Caco-2 (cell line): ENCODE measurements at regions not wholly inside any gene's neighbourhood (a gene's known extent, or its start where the extent isn't known, plus 50 kb on each side); places are given as distances from the start of the nearest gene placed in this dataset.

ENCODE experiments used
- BruUV-seq: library from RNA; stranded (reverse); fragments of 400-500 nt; replicated peaks from 2 replicates; lab custom pipeline; 2021; lab: Mats Ljungman, UMichigan
- CTCF ChIA-PET: fragments of 300-600 bp; sonication (Branson Sonifier 250); formaldehyde crosslinking; loops from one replicate; lab custom pipeline; 2022; ENCODE audit warnings: antibody characterized with exemption; lab: Charles Lee
- POLR2A ChIA-PET: fragments of 300-600 bp; sonication (Branson Sonifier 250); formaldehyde crosslinking; loops from one replicate; lab custom pipeline; 2022; ENCODE audit warnings: antibody characterized with exemption; lab: Charles Lee
- DNase-seq, 2 experiments: peaks; one replicate each; pipeline versions ENCODE4 v3.0.0 to v3.0.0-alpha.2; 2020 to 2022
- H3K27me3 ChIP-seq: replicated peaks from 2 replicates; pipeline ENCODE4 v1.6.0; 2011; ENCODE audit warnings: low read length; ENCODE audit not compliant: control insufficient read depth, insufficient read depth
- H3K36me3 ChIP-seq: 2 replicates; pipeline ENCODE4 v1.5.1; 2011; ENCODE audit warnings: low read length; ENCODE audit not compliant: control insufficient read depth, insufficient read depth
- H3K4me1 ChIP-seq: fragments of 250-450 bp; sonication (Bioruptor Pico); 2 replicates; pipeline ENCODE4 v1.5.1; 2020; ENCODE audit warnings: mild to moderate bottlenecking
- H3K4me3 ChIP-seq: 2 replicates; pipeline ENCODE4 v1.5.1; 2011; ENCODE audit warnings: low read depth, mild to moderate bottlenecking, control low read depth, low read length
- H3K9me3 ChIP-seq: fragments of 250-450 bp; sonication (Bioruptor Pico); 2 replicates; pipeline ENCODE4 v1.5.1; 2020; ENCODE audit warnings: mild to moderate bottlenecking, moderate library complexity
- H3K27ac Mint-ChIP-seq: one replicate; pipeline ENCODE4 v1.8.0; 2022; ENCODE audit warnings: mixed read lengths; ENCODE audit not compliant: unreplicated experiment
- H3K27me3 Mint-ChIP-seq: one replicate; pipeline ENCODE4 v1.8.0; 2022; ENCODE audit warnings: mixed read lengths; ENCODE audit not compliant: insufficient read depth, unreplicated experiment
- H3K36me3 Mint-ChIP-seq: one replicate; pipeline ENCODE4 v1.8.0; 2022; ENCODE audit warnings: mild to moderate bottlenecking, mixed read lengths; ENCODE audit not compliant: insufficient read depth, unreplicated experiment
- H3K4me1 Mint-ChIP-seq: one replicate; pipeline ENCODE4 v1.8.0; 2022; ENCODE audit warnings: low read depth, mixed read lengths; ENCODE audit not compliant: unreplicated experiment
- H3K4me3 Mint-ChIP-seq: one replicate; pipeline ENCODE4 v1.8.0; 2022; ENCODE audit warnings: mild to moderate bottlenecking, moderate library complexity, mixed read lengths; ENCODE audit not compliant: unreplicated experiment
- H3K9me3 Mint-ChIP-seq: one replicate; pipeline ENCODE4 v1.8.0; 2022; ENCODE audit warnings: mixed read lengths; ENCODE audit not compliant: unreplicated experiment
- intact Hi-C: fragments of 100-400 bp; cut with micrococcal nuclease; formaldehyde crosslinking; loops from one replicate; pipeline ENCODE4 v1.10.0; 2022; ENCODE audit not compliant: unreplicated experiment
- TF ChIP-seq, protein P1 (sequence below), 2 experiments: fragments of 200-600 bp in 1 of 2; IDR thresholded peaks; 1 replicate in 1 of 2; 2 replicates in 1 of 2; pipeline versions ENCODE4 v1.5.1 to v1.8.0; 2011 to 2022; ENCODE audit warnings: antibody characterized with exemption in 1 of 2, control low read depth in 1 of 2, inconsistent platforms in 1 of 2, low read depth in 1 of 2, low read length in 1 of 2, mild to moderate bottlenecking in 1 of 2, moderate library complexity in 1 of 2; ENCODE audit not compliant: insufficient read depth in 1 of 2, severe bottlenecking in 1 of 2, unreplicated experiment in 1 of 2

DNA sequence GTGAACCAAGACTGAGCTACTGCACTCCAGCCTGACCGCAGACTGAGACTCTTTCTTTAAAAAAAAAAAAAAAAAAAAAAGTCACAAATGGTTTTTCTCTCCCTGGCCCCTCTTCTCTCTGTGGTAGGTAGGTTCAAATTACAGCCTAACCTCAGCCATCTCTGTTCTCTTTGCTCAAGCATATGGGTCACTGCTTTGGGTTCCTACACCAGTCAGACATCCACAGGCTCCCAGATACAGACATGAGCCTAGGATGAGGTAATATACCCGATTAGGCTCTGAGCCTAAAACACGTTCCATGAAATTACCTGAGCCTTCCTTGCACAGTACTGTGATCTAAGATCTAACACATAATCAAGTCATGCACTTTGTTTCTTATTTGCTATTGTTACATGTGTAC, 90.5 kb upstream of the JAK1 start:
- Histone ChIP-seq H3K36me3 (no peaks in the 10 kb centered on the region), H3K4me1 (no peaks in the 10 kb centered on the region), H3K9me3 (no peaks in the 10 kb centered on the region), H3K4me3 (no peak overlapping the region), H3K27me3 (no peaks in the 10 kb centered on the region)
- Mint-ChIP-seq H3K9me3 (no peaks in the 10 kb centered on the region), H3K4me3 (no peak overlapping the region), H3K4me1 (no peaks in the 10 kb centered on the region), H3K27me3 (no peaks in the 10 kb centered on the region), H3K27ac (no peak overlapping the region), H3K36me3 (no peaks in the 10 kb centered on the region)
- no peak for DNase-seq
- no TSS peak for BruUV-seq
- intact Hi-C loops = no loop called here
- ChIA-PET CTCF (no interaction called here), POLR2A (no interaction called here)
- TF ChIP-seq, protein P1, sequence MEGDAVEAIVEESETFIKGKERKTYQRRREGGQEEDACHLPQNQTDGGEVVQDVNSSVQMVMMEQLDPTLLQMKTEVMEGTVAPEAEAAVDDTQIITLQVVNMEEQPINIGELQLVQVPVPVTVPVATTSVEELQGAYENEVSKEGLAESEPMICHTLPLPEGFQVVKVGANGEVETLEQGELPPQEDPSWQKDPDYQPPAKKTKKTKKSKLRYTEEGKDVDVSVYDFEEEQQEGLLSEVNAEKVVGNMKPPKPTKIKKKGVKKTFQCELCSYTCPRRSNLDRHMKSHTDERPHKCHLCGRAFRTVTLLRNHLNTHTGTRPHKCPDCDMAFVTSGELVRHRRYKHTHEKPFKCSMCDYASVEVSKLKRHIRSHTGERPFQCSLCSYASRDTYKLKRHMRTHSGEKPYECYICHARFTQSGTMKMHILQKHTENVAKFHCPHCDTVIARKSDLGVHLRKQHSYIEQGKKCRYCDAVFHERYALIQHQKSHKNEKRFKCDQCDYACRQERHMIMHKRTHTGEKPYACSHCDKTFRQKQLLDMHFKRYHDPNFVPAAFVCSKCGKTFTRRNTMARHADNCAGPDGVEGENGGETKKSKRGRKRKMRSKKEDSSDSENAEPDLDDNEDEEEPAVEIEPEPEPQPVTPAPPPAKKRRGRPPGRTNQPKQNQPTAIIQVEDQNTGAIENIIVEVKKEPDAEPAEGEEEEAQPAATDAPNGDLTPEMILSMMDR (IDR thresholded peaks at IDR 0.05; ENCODE audit: insufficient read depth in 1 of 2, low read depth in 1 of 2, low read length in 1 of 2, severe bottlenecking in 1 of 2, unreplicated experiment in 1 of 2) = no peak

DNA sequence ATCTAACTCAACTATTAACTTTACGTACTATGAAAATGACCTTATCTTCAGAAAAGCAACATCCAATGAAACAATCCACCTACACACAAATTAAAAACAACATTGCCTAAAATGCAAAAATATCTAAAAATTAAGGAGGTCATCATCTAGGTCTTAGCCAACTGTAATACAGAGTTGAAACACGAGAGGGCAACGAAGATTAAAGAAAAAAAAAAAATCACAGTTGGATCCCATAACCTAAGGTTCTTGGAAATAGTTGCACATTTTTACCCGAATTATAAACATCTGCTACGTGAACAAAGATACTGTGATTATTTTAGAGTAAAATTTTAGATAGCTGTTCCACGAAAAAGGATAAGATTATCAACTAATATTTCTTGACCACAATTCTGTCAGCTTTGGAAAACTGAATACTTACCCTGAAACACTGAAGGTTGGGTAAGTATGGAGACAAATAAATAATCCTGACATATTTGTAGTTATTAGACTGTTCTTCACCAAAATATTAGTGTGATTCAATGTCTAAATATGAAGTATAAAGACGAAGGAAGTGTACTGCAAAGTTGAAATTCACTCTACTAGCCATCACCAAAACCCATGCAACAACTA, 88.0 kb upstream of the AK4 start:
- Mint-ChIP-seq H3K27me3 (no peaks in the 10 kb centered on the region), H3K4me3 (no peak overlapping the region), H3K27ac (no peak overlapping the region), H3K36me3 (no peaks in the 10 kb centered on the region), H3K4me1 (no peaks in the 10 kb centered on the region), H3K9me3 (no peaks in the 10 kb centered on the region)
- H3K36me3 ChIP-seq = no peaks in the 10 kb centered on the region
- TF ChIP-seq, protein P1 (IDR thresholded peaks at IDR 0.05; ENCODE audit: insufficient read depth in 1 of 2, low read depth in 1 of 2, low read length in 1 of 2, severe bottlenecking in 1 of 2, unreplicated experiment in 1 of 2) = peak; percentile 22 to 24
- intact Hi-C loops = loop anchor here (1.0 to 5.0 kb wide), 2 partner anchors 362 to 627 kb away; partner anchors contain the start of genes LEPR and LEPROT
- no TSS peak for BruUV-seq
- no peak for DNase-seq
- CTCF ChIA-PET = no interaction called here
- H3K4me1 ChIP-seq = no peaks in the 10 kb centered on the region
- H3K9me3 ChIP-seq = no peaks in the 10 kb centered on the region
- no peak overlapping the region for H3K4me3 ChIP-seq
- POLR2A ChIA-PET = no interaction called here
- H3K27me3 ChIP-seq = no peaks in the 10 kb centered on the region

DNA sequence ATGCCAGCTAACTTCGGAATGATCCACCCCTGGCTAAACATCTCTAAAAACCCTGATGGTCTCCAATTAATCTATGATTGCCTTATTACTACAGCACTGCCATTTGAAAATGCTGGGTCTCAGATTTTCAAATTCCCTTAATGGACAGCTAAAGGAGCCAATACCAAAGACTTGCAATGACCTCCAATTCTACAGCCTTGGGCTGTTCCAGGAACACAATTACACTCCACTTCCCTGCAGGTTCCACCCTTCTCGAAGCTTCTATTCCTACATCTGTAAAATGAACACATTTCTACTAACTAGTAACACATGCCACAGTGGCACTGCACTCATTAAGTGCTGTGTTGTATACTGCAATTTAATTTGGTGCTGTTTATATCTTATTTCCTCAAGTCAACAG, 85.7 kb upstream of the AK4 start:
- ChIA-PET CTCF (interaction anchor here (0.7 to 1.2 kb wide), 3 partner anchors 114 to 153 kb away, joined by 3 to 4 read pairs (median 3); no protein-coding TSS in a partner anchor), POLR2A (no interaction called here)
- no peaks in the 10 kb centered on the region for H3K36me3 ChIP-seq
- Mint-ChIP-seq H3K27ac (no peak overlapping the region), H3K27me3 (no peaks in the 10 kb centered on the region), H3K4me3 (no peak overlapping the region), H3K4me1 (peaks cover 7% of the 10 kb centered on the region), H3K36me3 (peaks cover 8% of the 10 kb centered on the region), H3K9me3 (no peaks in the 10 kb centered on the region)
- TF ChIP-seq, protein P1 (IDR thresholded peaks at IDR 0.05; ENCODE audit: insufficient read depth in 1 of 2, low read depth in 1 of 2, low read length in 1 of 2, severe bottlenecking in 1 of 2, unreplicated experiment in 1 of 2) = no peak
- no TSS peak for BruUV-seq
- intact Hi-C loops = loop anchor here (5.0 kb wide), 1 partner anchor 360 kb away; the partner anchor contains the start of genes LEPR and LEPROT
- H3K4me1 ChIP-seq = no peaks in the 10 kb centered on the region
- no peak for DNase-seq
- H3K27me3 ChIP-seq = no peaks in the 10 kb centered on the region
- H3K4me3 ChIP-seq = no peak overlapping the region
- H3K9me3 ChIP-seq = no peaks in the 10 kb centered on the region
